Esophagus muscularis mucosa (tissue), 4 donors: ENCODE measurements at regions not wholly inside any gene's neighbourhood (a gene's known extent, or its start where the extent isn't known, plus 50 kb on each side); places are given as distances from the start of the nearest gene placed in this dataset.

Experiments
- EP300 ChIP-seq: sonication (generic); formaldehyde crosslinking; IDR thresholded peaks from one replicate; pipeline ENCODE4 v1.6.1; 2017; ENCODE audit warnings: antibody characterized with exemption
- POLR2A ChIP-seq: fragments of 450-650 bp; IDR thresholded peaks from one replicate; pipeline ENCODE4 v1.6.1; 2017; ENCODE audit warnings: antibody characterized with exemption, moderate library complexity, mild to moderate bottlenecking, low read depth
- POLR2AphosphoS5 ChIP-seq, 2 donors: sonication (generic); formaldehyde crosslinking; IDR thresholded peaks; one replicate each; pipeline ENCODE4 v1.6.1; 2017; ENCODE audit warnings: antibody characterized with exemption in 2 of 2
- TF ChIP-seq, protein P1 (sequence below), 3 experiments: fragments of 200-600 bp in 2 of 3; fragments of 450-650 bp in 1 of 3; sonication (generic) in 2 of 3; IDR thresholded peaks; one replicate each; pipeline ENCODE4 v1.5.1; 2017 to 2019; ENCODE audit warnings: antibody characterized with exemption in 3 of 3, mild to moderate bottlenecking in 2 of 3, moderate library complexity in 1 of 3

DNA sequence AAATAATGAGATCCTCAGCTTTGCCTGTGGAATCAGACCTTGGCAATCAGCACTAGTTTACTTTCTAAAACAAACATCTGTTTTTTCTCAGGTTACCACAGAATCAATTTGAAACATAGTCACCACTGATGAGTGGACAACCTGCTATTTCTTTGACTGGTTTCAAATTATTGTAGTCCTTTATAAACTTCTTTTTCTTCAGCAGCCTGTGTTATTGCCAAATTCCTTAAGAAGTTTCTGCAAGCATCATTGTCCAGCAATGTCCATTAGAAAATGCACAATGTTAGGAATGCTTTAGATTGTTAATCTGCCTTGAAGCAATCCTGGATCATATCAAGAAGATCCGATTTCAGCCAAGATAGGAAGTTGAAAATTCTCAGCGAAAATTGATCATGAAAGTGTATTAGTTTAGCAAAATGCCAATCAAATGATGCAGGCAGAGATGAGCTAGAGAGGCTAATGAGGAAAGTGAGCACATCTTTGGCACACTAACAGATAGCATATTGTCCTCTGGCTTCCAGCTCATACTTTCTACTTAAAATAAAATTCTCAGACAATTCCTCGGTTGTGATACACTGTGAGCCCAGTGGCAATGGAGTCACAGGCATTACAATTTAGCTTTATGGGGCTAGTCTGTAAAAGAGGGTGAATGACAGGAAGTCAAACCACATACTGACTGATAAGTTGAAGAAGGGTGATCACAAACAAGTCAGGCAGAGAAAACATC is 270.6 kb downstream of the SLITRK6 start:
- TF ChIP-seq POLR2A (no peak), EP300 (no peak), POLR2AphosphoS5 (IDR thresholded peaks at IDR 0.05) (peak in 1 of 2 donors; percentile 27)
- TF ChIP-seq, protein P1, sequence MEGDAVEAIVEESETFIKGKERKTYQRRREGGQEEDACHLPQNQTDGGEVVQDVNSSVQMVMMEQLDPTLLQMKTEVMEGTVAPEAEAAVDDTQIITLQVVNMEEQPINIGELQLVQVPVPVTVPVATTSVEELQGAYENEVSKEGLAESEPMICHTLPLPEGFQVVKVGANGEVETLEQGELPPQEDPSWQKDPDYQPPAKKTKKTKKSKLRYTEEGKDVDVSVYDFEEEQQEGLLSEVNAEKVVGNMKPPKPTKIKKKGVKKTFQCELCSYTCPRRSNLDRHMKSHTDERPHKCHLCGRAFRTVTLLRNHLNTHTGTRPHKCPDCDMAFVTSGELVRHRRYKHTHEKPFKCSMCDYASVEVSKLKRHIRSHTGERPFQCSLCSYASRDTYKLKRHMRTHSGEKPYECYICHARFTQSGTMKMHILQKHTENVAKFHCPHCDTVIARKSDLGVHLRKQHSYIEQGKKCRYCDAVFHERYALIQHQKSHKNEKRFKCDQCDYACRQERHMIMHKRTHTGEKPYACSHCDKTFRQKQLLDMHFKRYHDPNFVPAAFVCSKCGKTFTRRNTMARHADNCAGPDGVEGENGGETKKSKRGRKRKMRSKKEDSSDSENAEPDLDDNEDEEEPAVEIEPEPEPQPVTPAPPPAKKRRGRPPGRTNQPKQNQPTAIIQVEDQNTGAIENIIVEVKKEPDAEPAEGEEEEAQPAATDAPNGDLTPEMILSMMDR (IDR thresholded peaks at IDR 0.05): no peak
